Gastrocnemius medialis (tissue), 4 donors: ENCODE measurements at regions not wholly inside any gene's neighbourhood (a gene's known extent, or its start where the extent isn't known, plus 50 kb on each side); places are given as distances from the start of the nearest gene placed in this dataset.

Source experiments
- CTCF ChIP-seq, 5 experiments: fragments of 450-650 bp in 3 of 5; fragments of 200-600 bp in 2 of 5; sonication (generic) in 2 of 5; IDR thresholded peaks in 4 of 5; conservative IDR thresholded peaks in 1 of 5; 1 replicate in 4 of 5; 2 replicates in 1 of 5; pipeline ENCODE4 v1.5.1; 2016 to 2019; ENCODE audit warnings: antibody characterized with exemption in 5 of 5, mild to moderate bottlenecking in 3 of 5, moderate library complexity in 3 of 5
- POLR2A ChIP-seq, 2 donors: fragments of 450-650 bp; IDR thresholded peaks; one replicate each; pipeline ENCODE4 v1.6.1; 2017; ENCODE audit warnings: antibody characterized with exemption in 2 of 2, mild to moderate bottlenecking in 2 of 2, moderate library complexity in 2 of 2

GRCh38 chr2:236843161-236843968 is 242.3 kb upstream of the COPS8 start:
- no peak for TF ChIP-seq POLR2A (IDR thresholded peaks at IDR 0.05)
- no peak for TF ChIP-seq CTCF (IDR thresholded peaks at IDR 0.05 in 4 of 5, conservative IDR thresholded peaks at IDR 0.05 in 1 of 5)
